ENCODE measurements at regions not wholly inside any gene's neighbourhood (a gene's known extent, or its start where the extent isn't known, plus 50 kb on each side); places are given as distances from the start of the nearest gene placed in this dataset.

DNA sequence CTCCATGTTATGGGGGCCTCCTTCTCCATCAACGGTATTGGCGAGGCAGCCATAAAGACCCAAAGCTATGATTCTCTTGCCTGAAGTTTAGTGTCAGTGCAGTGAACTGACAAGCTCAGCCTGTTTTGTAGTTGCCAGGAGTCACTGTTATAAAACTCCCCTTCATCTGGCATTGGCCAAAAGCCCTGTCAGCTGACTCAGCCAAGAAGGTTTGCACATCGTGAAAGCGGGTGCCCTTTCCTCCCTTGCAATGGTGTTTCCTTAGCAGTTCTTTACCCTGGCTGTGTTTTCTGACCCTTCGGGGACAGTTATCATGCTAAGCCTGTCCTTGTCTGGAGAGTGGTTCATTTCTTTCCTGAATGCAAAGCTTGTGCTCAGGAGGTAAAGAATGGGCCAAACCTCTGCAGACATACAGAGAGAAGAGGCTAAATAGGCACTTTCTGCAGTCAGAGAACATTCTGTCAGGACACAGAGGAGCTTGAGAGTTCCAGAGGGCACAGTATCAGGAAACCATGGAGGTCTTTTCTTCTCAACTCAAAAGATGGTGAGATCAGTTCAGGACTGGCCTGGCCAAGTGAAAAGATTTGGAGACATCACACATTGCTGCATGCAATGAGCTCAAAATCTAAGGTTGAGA, 414.2 kb downstream of the ZNF521 start:
- no peak for DNase-seq (ENCODE audit: low spot score)

DNA sequence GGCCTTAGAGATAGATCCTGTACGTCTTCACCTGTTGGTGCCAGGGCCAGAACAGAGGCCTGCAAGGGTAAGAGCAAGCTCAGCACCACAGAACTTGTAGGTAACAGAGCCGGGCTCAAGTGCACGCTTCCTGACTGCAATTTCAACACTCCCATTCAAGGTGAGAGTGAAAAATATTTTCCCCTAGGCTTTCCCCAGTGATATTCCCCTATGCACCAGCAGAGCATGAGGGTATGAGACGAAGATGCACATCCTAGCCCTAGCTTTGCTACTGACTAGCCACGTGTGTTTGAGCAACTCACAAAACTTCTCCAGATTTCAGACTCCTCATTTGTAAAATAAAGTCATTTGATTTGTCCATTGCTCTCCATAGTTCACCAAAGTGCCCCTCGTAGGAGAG, 411.6 kb downstream of the ZNF521 start:
- DNase-seq (ENCODE audit: low spot score), result no peak

DNA sequence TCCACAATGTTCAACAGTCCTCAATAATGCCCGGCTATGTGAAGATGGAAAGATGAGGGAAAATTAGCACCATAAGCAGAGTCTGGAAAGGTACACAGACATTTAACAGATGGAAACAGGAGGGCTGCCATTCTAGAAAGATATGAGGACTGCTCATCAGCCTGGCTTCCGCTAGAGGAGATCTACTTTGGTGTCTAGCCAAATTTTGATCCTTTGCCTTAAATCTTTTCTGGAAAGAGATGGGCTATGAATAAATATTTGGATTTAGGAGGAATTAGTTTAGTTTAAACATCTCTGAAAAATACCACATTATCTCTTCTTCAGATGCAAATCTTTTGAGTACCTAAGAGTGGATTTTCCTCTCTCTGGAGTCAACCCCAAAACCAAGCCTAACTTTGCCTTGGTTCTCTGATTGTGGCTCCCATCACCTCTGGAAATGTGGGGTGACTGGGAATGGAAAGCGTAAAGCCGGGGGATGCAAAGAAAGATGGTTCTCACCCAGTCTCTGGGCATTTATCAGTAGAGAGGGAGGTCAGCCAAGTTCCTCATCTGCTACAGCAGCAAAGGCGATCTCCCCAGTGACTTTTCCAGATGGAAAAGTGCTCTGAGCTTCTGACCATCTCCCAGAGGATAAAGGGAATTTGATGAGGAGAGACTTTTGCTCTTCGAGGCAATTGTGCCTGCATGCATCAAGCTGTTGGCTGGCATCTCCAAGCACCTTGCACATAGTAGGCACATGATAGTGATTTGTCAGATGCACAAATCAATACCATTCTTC, 410.6 kb downstream of the ZNF521 start:
- no peak for DNase-seq (ENCODE audit: low spot score)

GRCh38 chr18:24942144-24942543, 409.8 kb downstream of the ZNF521 start:
- DNase-seq (ENCODE audit: low spot score), result no peak

DNA sequence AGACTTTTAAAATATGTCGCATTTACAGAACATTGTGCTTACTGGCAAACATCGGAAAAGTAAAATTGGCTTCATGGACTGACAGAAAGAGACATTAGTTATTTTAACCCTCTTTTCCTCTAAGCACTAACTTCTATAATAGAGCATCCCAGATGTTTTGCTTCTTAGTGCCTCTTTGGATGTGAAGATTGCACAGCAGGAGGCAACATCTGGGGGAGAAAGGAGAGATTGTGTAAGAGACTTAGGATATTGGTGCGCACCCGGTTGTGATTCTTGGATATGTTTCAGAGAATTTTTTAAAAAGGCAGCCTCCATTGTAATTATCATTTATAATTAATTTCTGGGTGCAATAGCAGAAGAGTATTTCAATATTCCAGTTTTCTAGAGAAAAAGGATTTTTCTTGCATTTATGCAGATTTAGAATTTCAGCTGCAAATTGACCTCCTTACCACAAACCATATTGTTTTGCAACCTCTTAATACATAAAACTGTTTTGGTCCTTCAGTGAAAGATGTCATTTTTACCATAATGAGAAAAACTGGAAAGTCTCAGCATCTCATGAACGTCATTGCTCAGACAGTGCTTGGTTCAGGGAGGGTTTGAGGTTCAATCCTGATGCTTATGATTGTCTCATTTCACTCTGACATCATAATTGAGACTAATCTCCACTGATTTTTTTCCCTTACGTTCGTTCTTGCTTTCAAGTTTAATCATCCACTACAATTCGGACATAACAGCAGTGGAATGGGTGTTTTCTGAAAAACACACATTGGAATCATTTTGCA, 404.3 kb downstream of the ZNF521 start:
- no peak for DNase-seq (ENCODE audit: low spot score)

DNA sequence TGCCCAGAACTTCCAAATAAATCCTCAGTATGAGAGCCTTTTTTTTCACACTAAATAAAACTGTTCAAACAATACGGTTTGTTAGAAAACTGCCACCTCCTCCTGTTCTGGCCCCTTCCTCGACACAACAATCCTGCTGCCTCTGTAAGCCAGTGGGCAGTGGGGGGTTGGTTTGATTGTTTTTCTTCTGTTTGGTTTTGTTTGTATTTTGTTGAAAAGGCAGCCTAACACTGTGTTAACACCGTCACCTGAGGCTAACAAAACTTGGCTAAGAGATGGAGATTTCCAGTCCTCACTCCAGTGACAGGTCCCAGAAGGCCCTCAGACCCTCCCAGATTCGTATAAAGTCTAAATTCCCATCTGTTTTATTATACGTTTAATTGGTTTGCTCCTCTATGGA, 402.1 kb downstream of the ZNF521 start:
- no peak for DNase-seq (ENCODE audit: low spot score)

- DNase-seq (ENCODE audit: low spot score), result no peak
Measured at GRCh38 chr18:24954341-24954740, 397.6 kb downstream of the ZNF521 start.

DNA sequence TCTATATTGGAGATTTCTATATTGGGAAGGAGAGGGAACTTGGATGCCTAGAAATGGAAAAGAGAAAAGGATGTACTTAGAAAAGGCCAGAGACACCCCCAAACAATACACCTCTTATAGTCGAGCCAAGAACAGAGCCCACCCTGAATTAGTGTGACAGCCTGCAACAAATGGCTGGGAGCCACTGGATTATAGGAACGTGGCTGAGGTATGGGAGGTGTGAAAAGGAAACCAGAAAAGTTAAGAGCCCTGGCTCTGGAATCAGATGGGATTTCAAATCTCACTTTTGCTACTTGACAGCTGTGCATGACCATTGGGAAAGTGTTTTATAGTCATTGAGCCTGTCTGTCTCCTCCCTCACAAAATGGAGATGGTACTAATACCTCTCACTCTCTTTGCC, 394.0 kb downstream of the ZNF521 start:
- DNase-seq (ENCODE audit: low spot score), result no peak

DNA sequence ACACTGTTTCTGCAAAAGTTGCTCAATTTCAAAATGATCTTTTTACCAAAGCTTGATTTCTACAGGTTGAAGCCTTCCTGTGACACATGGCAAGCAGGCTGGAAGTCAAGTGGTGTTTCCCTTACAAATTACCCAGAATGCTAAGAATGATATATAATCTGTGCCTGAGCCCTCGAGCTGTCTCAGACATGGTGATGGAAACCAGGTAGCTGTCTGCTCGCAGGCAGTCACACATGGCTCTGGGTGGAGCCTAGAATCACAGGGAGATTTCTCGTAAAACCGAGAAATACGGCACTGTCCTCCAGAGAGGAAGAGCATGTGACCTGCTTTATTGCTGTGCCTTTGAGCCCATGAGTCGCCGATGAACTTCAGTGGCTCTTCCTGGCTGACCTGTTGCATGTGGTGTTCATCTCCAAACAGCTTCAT, 392.9 kb downstream of the ZNF521 start:
- DNase-seq (ENCODE audit: low spot score), result no peak

- no peak for DNase-seq (ENCODE audit: low spot score)
Measured at GRCh38 chr18:24964216-24964615, 387.8 kb downstream of the ZNF521 start.

GRCh38 chr18:24968238-24968775, 383.7 kb downstream of the ZNF521 start:
- no peak for DNase-seq (ENCODE audit: low spot score)

DNA sequence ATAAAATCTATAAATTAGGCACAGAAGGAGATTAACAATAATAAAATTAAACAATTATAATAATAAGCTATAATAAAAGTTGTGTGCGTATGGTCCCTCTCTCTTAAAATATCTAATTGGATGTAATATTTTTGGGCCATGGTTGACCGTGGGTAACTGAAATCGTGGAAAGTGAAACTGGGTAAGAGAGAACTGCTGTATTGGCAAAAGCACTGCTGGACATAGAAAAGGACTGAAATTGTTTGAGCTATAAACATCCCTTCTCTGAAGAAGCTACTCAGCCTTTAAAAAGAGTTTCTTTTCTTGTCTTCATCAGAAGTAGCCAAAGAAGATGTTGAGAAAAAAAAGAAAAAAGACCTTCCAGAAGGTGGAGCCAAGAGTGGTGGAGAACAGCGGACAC, 379.4 kb downstream of the ZNF521 start:
- DNase-seq (ENCODE audit: low spot score), result no peak

DNA sequence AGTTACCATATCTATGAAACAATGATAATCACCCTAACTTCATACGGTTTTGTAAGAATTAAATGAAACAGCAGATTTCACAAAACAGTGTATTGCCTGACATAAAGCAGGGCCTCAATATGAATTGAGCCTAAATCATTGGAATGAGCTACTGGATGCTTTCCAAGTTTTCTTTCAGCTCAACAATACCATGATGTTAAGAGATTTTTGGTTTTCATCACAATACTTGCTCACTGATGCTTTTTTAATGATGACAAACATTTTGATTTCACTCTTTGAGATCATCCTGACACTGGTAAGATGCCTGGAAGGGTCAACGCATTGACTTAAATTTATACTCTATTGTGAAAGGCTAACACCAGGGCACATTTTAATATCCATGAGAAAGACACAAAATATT, 377.5 kb downstream of the ZNF521 start:
- DNase-seq (ENCODE audit: low spot score), result no peak

- no peak for DNase-seq (ENCODE audit: low spot score)
Measured at GRCh38 chr18:24975496-24976372, 376.2 kb downstream of the ZNF521 start.

DNA sequence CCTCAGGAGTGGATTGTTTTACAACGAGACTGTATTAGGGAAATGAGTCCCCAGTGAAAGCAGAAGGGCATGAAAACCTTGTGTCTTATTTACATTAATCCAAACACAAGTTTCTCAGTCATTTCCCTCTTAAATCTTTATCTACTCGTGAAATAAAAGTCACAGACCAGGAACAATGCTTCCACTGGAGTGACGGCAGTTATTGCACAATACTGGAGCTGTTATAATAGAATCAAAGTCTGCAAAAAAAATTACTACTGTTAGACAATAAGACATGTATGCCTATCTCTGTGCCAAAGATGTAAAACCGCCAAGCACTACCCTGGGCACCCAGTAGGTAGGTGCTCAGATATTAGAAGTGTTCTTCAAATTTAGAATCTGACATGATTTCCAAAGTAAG, 375.5 kb downstream of the ZNF521 start:
- DNase-seq (ENCODE audit: low spot score), result no peak

DNA sequence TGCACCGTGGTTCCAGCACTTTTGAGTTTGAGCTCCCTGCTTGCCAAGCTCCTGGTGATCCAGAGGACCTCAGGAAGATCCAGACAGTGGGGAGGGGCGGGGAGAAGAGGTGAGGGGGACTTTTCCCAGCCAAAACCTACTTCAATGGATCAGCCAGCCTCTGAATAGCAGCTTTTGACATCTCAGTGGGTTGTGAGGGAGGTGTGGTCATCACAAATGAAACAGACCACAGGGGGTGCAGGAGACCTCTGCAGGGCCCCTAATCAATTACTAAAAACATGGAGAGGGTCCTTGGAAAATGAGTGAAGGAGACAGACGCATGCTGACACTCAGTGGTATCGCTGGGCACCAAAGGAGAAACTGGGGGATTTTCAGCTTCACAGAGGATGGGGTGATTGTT, 372.7 kb downstream of the ZNF521 start:
- no peak for DNase-seq (ENCODE audit: low spot score)

GRCh38 chr18:24982831-24983230, 369.1 kb downstream of the ZNF521 start:
- DNase-seq (ENCODE audit: low spot score), result no peak

- DNase-seq (ENCODE audit: low spot score), result no peak
Measured at GRCh38 chr18:24983566-24984139, 368.3 kb downstream of the ZNF521 start.

DNA sequence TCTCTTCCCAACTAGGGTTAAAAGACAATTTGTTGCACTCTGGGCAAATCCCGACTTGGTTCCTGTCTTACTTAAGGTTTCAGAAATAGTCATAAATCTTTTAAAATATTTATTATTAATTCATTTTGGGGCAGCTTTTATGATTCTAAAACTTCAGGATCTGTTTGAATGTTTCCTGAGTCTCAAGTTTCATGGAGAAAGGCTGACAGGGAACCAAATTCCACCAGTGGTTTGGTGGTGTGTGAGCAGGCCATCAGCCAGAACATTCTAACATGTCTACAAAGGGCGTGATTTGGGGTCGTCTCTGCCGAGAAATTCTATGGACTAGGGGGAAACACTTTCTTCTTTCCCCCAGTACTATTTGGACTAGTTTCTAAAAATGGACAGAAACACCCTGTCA, 366.4 kb downstream of the ZNF521 start:
- DNase-seq (ENCODE audit: low spot score), result no peak

- no peak for DNase-seq (ENCODE audit: low spot score)
Measured at GRCh38 chr18:24986666-24987302, 365.2 kb downstream of the ZNF521 start.
